MM.1S (cell line): ENCODE measurements at regions not wholly inside any gene's neighbourhood (a gene's known extent, or its start where the extent isn't known, plus 50 kb on each side); places are given as distances from the start of the nearest gene placed in this dataset.

ENCODE experiments used
- CTCF ChIP-seq: fragments of 300-600 bp; sonication (generic); IDR thresholded peaks from 2 replicates; pipeline ENCODE4 v1.5.1; 2016; ENCODE audit warnings: antibody characterized with exemption, low read length, mixed read lengths
- EZH2 ChIP-seq: fragments of 300-600 bp; sonication (generic); optimal IDR thresholded peaks from 2 replicates; pipeline ENCODE3; 2017; ENCODE audit warnings: low read depth, mild to moderate bottlenecking, antibody characterized with exemption, low read length, mixed read lengths
- EZH2phosphoT487 ChIP-seq: fragments of 300-600 bp; sonication (generic); IDR thresholded peaks from 2 replicates; pipeline ENCODE4 v1.6.1; 2018; ENCODE audit warnings: antibody characterized with exemption, low read length

- TF ChIP-seq CTCF (no peak), EZH2 (no peak), EZH2phosphoT487 (no peak)
Observed at GRCh38 chr3:166860217-166860616, 519.9 kb downstream of the ZBBX start.
